DMS114 treated with DMSO at 0.1 percent for 48 hours (cell line): ENCODE measurements at regions not wholly inside any gene's neighbourhood (a gene's known extent, or its start where the extent isn't known, plus 50 kb on each side); places are given as distances from the start of the nearest gene placed in this dataset.

Source experiments
- DNase-seq: peaks from one replicate; lab custom pipeline; 2025; ENCODE audit not compliant: unreplicated experiment; lab: John Stamatoyannopoulos, UW

- no peak for DNase-seq
Measured at GRCh38 chr10:4095166-4095917, 310.3 kb upstream of the KLF6 start.

- no peak for DNase-seq
Measured at GRCh38 chr10:4094751-4095150, 309.7 kb upstream of the KLF6 start.

GRCh38 chr10:4093438-4093837 is 308.4 kb upstream of the KLF6 start:
- no peak for DNase-seq

- no peak for DNase-seq
Measured at GRCh38 chr10:4088354-4089066, 303.5 kb upstream of the KLF6 start.

- DNase-seq = no peak
Measured at GRCh38 chr10:4086131-4086898, 301.3 kb upstream of the KLF6 start.

- DNase-seq = no peak
Measured at GRCh38 chr10:4083509-4084003, 298.5 kb upstream of the KLF6 start.

- no peak for DNase-seq
Measured at GRCh38 chr10:4082861-4083260, 297.9 kb upstream of the KLF6 start.

GRCh38 chr10:4081685-4082111 is 296.7 kb upstream of the KLF6 start:
- no peak for DNase-seq

GRCh38 chr10:4080225-4080805 is 295.3 kb upstream of the KLF6 start:
- DNase-seq = no peak

- DNase-seq = no peak
Measured at GRCh38 chr10:4079803-4080202, 294.8 kb upstream of the KLF6 start.

- DNase-seq = no peak
Measured at GRCh38 chr10:4077804-4078203, 292.8 kb upstream of the KLF6 start.

GRCh38 chr10:4076983-4077382 is 292.0 kb upstream of the KLF6 start:
- DNase-seq = no peak

GRCh38 chr10:4075443-4075842 is 290.4 kb upstream of the KLF6 start:
- DNase-seq = no peak

- DNase-seq = no peak
Measured at GRCh38 chr10:4074545-4075407, 289.8 kb upstream of the KLF6 start.

- DNase-seq = no peak
Measured at GRCh38 chr10:4073912-4074311, 288.9 kb upstream of the KLF6 start.

GRCh38 chr10:4070921-4071660 is 286.1 kb upstream of the KLF6 start:
- no peak for DNase-seq

- no peak for DNase-seq
Measured at GRCh38 chr10:4070184-4070583, 285.2 kb upstream of the KLF6 start.

GRCh38 chr10:4069491-4069890 is 284.5 kb upstream of the KLF6 start:
- no peak for DNase-seq

- DNase-seq = no peak
Measured at GRCh38 chr10:4068629-4069028, 283.6 kb upstream of the KLF6 start.
